GM12892 (cell line): ENCODE measurements at regions not wholly inside any gene's neighbourhood (a gene's known extent, or its start where the extent isn't known, plus 50 kb on each side); places are given as distances from the start of the nearest gene placed in this dataset.
"Not testable (repeated sequence)": the region's sequence is repeated elsewhere in the genome, so short reads cannot be mapped to it uniquely, and the experiment has no call there.

Experiments
- DNase-seq: peaks from one replicate; pipeline ENCODE4 v3.0.0; 2011; ENCODE audit not compliant: insufficient read length
- FAIRE-seq: peaks from 2 replicates; lab custom pipeline; 2011; peaks lifted over from hg19 to GRCh38; lab: Jason Lieb, UNC
- POLR2A ChIP-seq: IDR thresholded peaks from 2 replicates; pipeline ENCODE4 v1.6.1; 2011; ENCODE audit warnings: low read depth, low read length, control low read depth
- POLR2AphosphoS5 ChIP-seq: IDR thresholded peaks from 2 replicates; pipeline ENCODE4 v1.6.1; 2011; ENCODE audit warnings: low read depth, low read length, control low read depth
- TAF1 ChIP-seq: IDR thresholded peaks from 2 replicates; pipeline ENCODE4 v1.6.1; 2011; ENCODE audit warnings: low read depth, mild to moderate bottlenecking, control low read depth, low read length, borderline replicate concordance

DNA sequence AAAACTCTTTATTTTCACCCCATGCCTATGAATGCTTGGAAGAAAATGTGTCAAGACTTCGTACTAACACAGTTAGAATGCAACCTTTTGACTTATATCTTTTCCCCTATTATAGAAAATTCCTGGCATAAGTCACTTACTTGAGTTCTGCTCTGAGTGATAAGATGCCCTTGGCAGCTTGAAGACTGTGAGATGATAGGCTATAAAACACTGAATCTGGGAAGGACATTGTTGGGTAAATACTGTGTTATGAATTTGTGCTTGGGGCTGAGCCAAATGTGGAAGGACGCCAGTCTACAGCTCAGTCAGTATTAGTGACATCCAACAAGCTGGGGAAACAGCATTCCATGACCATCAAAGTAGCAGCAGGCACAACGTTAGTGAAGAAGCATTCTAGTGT is 368.0 kb upstream of the SGCG start:
- DNase-seq (no peak), FAIRE-seq (no peak)
- TF ChIP-seq TAF1 = no peak
- no peak for TF ChIP-seq POLR2AphosphoS5
- no peak for TF ChIP-seq POLR2A

DNA sequence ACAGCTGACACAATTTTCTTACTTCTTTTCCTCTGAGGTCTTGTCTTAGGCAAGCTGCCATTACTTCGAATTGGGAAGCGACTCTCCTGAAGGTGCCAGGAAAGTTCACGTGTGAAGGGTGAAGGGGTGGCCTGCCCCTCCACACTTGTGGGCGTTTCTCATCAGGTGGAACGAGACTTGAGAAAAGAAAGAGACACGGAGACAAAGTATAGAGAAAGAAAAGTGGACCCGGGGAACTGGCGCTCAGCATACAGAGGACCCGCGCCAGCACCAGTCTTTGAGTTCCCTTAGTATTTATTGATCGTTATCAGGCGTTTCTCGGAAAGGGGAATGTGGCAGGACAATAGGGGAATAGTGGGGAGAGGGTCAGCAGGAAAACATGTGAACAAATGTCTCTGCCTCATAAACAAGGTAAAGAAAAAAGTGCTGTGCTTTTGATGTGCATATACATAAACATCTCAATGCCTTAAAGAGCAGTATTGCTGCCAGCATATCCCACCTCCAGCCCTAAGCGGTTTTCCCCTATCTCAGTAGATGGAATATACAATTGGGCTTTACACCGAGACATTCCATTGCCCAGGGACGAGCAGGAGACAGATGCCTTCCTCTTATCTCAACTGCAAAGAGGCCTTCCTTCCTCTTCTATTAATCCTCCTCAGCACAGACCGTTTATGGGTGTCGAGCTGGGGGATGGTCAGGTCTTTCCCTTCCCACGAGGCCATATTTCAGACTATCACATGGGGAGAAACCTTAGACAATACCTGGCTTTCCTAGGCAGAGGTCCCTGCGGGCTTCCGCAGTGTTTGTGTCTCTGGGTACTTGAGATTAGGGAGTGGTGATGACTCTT is 367.0 kb upstream of the SGCG start:
- FAIRE-seq, DNase-seq: not testable (repeated sequence)

DNA sequence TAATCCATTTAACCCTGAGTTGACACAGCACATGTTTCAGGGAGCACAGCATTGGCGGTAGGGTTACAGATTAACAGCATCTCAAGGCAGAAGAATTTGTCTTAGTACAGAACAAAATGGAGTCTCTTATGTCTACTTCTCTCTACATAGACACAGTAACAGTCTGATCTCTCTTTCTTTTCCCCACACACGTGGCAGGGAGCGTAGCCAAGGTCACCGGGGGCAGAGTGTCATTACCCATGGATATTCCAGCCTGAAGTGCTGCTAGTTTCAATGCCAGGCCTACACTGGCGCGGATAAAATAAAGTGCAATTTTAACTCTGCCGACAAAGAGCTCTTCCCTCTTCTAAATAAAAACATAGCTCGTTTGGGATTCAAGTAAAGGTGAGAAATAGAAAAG is 366.3 kb upstream of the SGCG start:
- FAIRE-seq, DNase-seq: not testable (repeated sequence)

DNA sequence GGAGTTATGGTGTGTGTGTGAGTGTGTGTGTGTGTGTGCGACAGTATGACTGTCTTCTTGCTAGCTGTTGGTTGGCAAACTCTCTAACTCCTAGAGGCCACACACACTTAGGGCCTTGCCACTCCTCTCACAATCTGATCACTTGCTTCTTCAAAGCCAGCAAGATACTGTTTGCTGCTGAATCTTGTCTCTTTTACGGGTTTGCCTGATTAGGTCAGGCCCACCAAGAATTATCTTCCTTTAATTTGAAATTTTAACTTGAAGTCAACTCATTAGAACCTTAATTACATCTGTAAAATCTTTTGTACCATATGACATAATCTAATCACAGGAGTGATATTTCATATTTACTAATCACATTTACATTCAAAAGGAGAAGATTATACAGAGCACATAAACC is 359.2 kb upstream of the SGCG start:
- DNase-seq (no peak), FAIRE-seq (no peak)
- no peak for TF ChIP-seq POLR2AphosphoS5
- no peak for TF ChIP-seq POLR2A
- TF ChIP-seq TAF1 = no peak

DNA sequence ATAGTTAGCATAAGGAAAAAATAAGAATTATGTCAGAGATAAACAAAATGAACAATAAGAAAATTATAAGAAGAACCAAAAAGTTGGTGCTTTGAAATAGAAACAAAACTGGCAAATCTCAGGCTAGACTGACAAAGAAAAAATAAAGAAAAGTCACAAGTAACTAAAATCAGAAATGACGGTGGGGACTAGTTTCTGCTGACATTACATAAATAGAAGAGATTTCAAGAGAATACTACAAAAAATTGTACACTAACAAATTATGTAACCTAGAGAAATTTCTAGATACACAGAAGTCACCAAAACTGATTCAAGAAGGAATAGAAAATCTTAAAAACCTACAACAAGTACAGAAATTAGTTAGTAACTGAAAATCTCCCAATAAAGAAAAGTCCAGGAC is 355.6 kb upstream of the SGCG start:
- FAIRE-seq = no peak
- DNase-seq = no peak
- no peak for TF ChIP-seq POLR2AphosphoS5
- TF ChIP-seq POLR2A = no peak
- no peak for TF ChIP-seq TAF1

DNA sequence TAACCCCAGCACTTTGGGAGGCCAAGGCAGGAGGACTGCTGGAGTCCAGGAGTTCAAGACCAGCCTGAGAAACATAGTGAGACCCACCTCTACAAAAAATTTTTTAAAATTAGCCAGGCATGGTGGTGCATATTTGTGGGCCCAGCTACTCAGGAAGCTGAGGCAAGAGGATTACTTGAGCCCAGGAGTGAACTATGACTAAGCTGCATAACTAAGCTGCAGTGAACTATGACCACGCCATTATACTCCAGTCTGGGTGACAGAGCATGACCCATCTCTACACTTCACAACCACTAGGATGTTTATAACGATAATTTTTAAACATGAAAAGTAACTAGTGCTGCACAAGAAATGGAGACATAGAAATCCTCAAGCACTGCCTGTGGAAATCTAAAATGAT is 352.7 kb upstream of the SGCG start:
- FAIRE-seq (no peak), DNase-seq (no peak)
- TF ChIP-seq TAF1 (no peak), POLR2AphosphoS5 (no peak), POLR2A (no peak)

DNA sequence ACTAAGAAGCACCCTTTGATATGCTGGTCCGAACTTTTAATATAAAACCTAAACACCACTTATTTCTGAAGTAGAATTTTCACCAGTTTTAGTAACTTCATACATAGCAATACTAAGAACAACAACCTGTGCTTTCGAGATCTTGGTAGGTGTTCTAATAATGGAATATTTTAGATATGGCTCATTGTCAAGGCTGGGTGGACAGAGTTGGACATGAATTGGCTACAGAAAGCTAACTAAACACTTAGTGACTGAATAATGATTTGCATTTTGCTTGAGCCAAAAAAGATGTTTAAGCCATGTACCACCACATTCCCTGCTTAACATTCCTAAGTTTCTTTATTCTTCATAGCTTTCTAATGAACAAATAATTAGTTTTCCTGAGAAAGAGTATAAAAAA is 344.3 kb upstream of the SGCG start:
- no peak for TF ChIP-seq POLR2AphosphoS5
- TF ChIP-seq POLR2A = no peak
- TF ChIP-seq TAF1 = no peak
- no peak for FAIRE-seq
- no peak for DNase-seq

DNA sequence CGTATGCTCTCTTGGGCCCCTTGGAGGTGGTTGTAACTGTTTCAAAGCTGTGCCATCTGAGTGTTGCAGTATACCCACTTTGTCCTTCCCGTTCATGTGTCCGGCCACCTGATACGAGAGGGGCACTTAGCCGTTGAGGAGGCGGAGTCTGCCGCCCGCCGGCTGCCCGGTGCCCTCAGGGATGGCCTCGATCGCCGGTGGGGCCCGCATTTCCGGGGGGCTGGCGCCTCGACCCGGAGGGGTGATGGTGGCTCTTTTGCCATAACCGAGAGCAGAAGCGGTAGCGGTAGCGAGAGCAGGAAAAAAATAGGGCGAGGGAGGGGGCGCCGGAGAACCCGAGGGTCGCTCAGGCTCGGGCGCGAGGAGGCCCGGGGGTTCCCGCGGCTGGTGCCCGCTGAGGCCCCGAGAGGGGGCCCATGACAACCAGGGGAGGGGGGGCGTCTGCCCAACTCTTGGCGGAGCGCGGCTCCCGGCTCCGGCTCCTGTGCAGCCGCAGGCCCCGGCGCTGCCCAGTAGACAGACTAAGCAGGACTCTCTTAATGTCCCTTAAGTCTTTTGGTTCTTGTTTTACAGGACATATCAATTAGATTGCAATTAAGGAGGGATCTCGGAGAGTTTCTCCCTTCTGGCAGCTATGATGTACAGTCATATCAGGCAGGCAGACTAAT is 342.7 kb upstream of the SGCG start:
- TF ChIP-seq POLR2AphosphoS5 (no peak), POLR2A (no peak), TAF1 (no peak)
- DNase-seq = no peak
- no peak for FAIRE-seq

DNA sequence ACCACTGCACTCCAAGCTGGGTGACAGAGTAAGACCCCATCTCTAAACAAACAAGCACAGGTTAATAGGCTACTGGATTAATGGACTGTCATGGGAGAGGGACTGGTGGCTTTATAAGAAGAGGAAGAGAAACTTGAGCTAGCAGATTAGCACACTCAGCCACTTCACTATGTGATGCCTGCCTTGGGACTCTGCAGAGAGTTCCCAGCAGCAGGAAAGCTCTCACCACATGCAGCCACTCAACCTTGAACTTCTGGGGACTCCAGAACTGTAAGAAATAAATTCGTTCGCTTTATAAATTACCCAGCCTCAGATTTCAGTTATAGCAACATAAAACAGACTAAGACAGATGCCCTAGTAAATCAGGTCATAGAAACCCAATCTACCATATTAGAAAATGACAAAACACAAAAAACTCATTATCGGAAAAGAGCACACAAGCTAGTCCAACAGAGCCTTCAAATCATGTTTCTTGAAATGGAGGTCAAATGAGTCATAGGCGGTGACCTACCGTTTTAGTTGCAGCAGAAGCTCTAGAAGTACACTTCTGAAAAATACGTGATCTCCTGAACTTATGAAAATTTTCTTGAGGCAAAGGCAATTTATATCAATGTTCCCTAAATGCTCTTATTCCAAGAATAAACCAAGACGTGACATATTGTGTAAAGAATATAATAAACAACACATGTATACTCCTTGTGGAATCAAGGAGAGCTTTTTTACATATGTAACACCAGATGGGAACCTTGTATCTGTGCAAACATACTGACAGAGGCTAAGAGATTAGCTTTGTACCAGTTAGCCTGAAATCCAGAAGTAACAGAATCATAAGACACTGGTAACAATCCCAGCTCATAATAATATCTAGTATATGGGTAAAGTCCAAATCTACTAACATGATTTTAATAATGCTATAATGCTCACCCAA is 340.9 kb upstream of the SGCG start:
- no peak for FAIRE-seq
- no peak for TF ChIP-seq POLR2A
- TF ChIP-seq TAF1 = no peak
- DNase-seq = no peak

DNA sequence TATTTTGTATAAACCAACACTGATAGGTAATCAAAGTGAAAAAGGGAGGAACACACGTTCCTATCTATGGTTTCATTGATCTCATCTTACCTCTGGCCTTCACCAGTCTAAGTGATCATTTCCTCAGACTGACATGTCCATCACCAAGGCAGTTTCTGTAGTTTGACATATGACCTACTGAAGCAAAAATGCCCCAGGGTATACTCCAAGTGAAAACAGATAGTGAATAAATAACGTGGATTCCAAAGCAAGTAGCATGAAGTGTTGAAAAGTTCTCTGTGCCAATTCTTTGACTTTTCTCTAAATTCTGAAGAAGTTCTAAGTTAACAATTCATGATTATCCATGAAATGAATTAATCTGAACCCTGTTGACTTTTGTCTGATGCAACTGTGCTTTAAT is 334.2 kb upstream of the SGCG start:
- DNase-seq (no peak), FAIRE-seq (no peak)
- TF ChIP-seq TAF1 (no peak), POLR2A (no peak), POLR2AphosphoS5 (no peak)

DNA sequence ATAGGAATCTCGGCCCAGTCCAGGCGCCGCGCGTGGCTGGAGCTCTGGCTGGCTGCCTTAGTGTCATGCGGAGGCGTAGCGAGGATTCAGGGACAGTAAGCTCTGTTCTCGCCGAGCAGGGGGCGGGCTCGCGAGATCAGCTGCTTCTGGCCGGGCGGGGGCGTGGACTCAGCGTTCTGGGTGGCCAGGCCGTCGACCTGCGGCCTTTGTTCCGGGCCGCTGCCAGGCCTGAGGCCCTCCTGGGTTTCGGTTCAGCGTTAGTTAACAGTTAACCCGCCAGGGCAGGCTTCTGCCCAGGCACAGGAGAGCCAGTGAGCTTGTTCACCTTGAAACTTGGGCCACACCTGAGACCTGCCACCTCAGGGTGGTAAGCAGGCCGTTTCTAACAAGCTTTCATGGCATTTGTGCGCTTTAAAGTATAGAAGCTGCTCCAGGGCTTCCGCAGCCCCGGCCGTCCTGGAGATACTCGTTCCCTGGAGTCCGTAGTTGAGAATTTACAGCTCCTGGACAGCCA is 332.2 kb upstream of the SGCG start:
- TF ChIP-seq POLR2AphosphoS5 (no peak), TAF1 (no peak), POLR2A (no peak)
- DNase-seq = no peak
- FAIRE-seq = no peak
